ENCODE measurements at regions not wholly inside any gene's neighbourhood (a gene's known extent, or its start where the extent isn't known, plus 50 kb on each side); places are given as distances from the start of the nearest gene placed in this dataset.

- TF ChIP-seq, protein P1, sequence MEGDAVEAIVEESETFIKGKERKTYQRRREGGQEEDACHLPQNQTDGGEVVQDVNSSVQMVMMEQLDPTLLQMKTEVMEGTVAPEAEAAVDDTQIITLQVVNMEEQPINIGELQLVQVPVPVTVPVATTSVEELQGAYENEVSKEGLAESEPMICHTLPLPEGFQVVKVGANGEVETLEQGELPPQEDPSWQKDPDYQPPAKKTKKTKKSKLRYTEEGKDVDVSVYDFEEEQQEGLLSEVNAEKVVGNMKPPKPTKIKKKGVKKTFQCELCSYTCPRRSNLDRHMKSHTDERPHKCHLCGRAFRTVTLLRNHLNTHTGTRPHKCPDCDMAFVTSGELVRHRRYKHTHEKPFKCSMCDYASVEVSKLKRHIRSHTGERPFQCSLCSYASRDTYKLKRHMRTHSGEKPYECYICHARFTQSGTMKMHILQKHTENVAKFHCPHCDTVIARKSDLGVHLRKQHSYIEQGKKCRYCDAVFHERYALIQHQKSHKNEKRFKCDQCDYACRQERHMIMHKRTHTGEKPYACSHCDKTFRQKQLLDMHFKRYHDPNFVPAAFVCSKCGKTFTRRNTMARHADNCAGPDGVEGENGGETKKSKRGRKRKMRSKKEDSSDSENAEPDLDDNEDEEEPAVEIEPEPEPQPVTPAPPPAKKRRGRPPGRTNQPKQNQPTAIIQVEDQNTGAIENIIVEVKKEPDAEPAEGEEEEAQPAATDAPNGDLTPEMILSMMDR (IDR thresholded peaks at IDR 0.05), result no peak
- TF ChIP-seq POLR2A (IDR thresholded peaks at IDR 0.05), result no peak
Measured at GRCh38 chr20:12256806-12257205, 339.1 kb downstream of the BTBD3 start.
